Fibroblast of the aortic adventitia (primary cell): ENCODE measurements at regions not wholly inside any gene's neighbourhood (a gene's known extent, or its start where the extent isn't known, plus 50 kb on each side); places are given as distances from the start of the nearest gene placed in this dataset.
"Not testable (repeated sequence)": the region's sequence is repeated elsewhere in the genome, so short reads cannot be mapped to it uniquely, and the experiment has no call there.

Experiments used
- DNase-seq: peaks from one replicate; pipeline ENCODE4 v3.0.0-alpha.2; 2010; ENCODE audit warnings: low read depth
- H3K4me3 ChIP-seq: 2 replicates; pipeline ENCODE4 v1.5.1; 2011; ENCODE audit warnings: low read depth, mild to moderate bottlenecking, control low read depth, low read length, moderate library complexity
- TF ChIP-seq, protein P1 (sequence below): IDR thresholded peaks from 2 replicates; pipeline ENCODE4 v1.5.1; 2011; ENCODE audit warnings: mild to moderate bottlenecking, low read length, control low read depth, inconsistent platforms; ENCODE audit not compliant: insufficient read depth

DNA sequence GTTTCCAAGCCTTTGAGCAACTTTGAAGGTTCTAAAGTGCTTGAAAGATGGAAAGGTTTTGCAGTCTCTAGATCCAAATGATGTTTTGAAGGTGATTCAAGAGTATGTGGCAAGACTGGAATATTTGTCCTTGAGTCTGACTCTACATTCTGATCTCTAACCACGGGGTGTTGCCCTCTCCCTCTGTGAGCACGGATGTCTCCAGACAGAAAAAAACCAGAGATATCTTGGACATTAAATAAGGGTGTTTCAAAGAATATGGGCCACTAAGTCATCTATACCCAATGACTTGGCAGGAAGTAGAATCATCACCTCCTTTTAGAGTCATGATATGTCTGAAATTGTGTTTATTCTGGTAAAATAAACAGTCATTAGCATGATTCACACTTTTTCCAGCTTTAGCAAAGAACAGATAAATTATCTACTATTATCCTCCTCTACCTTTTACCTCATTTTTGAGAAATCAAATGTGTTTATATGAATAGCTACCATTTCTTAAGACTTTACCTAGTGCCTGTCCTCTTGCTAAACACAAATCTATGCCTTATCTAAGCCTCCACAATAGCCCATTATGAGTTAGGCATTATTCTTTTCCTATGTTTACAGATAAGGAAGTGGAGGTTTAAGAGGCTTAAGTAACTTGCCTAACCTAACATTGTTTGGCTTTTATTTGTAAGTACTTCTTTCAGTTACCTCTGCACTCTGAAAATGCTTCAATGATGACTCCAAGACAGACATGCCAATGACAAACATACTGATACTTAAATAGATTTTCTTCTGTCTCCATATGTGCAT lies 384.4 kb downstream of the BMP2 start:
- no peak overlapping the region for H3K4me3 ChIP-seq
- peak; percentile 61 for DNase-seq
- TF ChIP-seq, protein P1, sequence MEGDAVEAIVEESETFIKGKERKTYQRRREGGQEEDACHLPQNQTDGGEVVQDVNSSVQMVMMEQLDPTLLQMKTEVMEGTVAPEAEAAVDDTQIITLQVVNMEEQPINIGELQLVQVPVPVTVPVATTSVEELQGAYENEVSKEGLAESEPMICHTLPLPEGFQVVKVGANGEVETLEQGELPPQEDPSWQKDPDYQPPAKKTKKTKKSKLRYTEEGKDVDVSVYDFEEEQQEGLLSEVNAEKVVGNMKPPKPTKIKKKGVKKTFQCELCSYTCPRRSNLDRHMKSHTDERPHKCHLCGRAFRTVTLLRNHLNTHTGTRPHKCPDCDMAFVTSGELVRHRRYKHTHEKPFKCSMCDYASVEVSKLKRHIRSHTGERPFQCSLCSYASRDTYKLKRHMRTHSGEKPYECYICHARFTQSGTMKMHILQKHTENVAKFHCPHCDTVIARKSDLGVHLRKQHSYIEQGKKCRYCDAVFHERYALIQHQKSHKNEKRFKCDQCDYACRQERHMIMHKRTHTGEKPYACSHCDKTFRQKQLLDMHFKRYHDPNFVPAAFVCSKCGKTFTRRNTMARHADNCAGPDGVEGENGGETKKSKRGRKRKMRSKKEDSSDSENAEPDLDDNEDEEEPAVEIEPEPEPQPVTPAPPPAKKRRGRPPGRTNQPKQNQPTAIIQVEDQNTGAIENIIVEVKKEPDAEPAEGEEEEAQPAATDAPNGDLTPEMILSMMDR = no peak

- TF ChIP-seq, protein P1 = no peak
- H3K4me3 ChIP-seq = no peak overlapping the region
- no peak for DNase-seq
These were observed 387.8 kb downstream of the BMP2 start for GRCh38 chr20:7155282-7155681.

- no peak overlapping the region for H3K4me3 ChIP-seq
- TF ChIP-seq, protein P1 = no peak
- no peak for DNase-seq
These were observed 388.3 kb downstream of the BMP2 start for GRCh38 chr20:7155794-7156193.

- H3K4me3 ChIP-seq = no peak overlapping the region
- peak; percentile 17 for DNase-seq
- TF ChIP-seq, protein P1 = no peak
These were observed 392.4 kb downstream of the BMP2 start for GRCh38 chr20:7159903-7160302.

DNA sequence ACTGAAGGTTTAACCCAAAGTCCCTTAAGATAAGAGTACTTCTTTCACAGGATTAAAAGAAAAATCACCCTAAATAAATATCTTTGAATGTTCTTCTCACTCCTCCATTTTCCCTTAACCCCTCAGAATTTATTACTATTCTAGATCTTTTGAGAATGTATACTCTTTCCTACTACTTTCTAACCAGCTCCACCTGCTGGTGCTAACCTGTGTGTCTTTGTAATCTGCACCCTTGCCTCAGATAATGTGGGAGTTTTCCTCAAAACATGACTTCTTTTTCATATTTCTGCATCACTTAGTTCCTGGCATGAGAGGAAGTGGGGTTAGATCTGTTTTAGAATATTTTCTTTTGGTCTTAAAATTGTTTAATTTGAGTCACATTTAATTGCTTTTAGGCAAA lies 394.2 kb downstream of the BMP2 start:
- TF ChIP-seq, protein P1 = peak; percentile 48
- H3K4me3 ChIP-seq = no peak overlapping the region
- peak; percentile 36 for DNase-seq

DNA sequence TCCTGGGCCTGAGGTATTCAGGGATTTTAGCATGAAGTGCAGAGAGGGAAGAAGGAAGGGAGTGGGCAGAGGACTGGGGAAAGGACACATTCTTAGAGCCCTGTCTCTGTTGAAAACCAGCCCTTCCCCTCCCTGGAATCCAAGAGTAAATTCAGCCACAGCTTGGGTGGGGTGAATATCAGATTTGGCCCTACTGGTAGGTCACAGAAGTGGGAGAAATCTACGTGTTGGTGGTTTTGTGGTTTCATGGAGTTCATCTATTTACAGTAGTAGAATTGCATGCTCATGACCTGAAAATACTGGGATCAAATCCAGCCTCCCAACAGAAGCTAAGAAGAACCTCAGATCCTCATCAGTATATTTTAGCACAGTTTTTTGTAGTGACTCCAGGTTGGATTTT lies 404.4 kb downstream of the BMP2 start:
- H3K4me3 ChIP-seq = no peak overlapping the region
- peak; percentile 82 for DNase-seq
- TF ChIP-seq, protein P1 = peak; percentile 14

DNA sequence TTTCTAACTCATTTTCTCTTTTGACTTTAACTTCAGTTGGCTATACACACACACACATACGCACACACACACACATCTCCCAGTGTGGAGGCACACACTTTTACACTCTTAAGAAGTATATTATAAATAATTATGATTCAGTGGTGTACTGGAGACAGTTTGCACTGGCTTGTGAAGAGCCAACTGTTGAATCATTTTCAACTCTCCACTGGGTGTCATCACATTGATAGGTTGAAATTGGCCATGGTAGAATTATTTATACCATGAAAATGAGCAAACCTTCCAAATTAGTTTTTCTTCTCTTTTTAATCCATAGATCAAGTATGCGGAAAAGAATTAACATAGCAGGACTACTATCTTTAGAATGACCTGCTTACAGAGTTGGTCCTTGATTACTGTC lies 407.1 kb downstream of the BMP2 start:
- TF ChIP-seq, protein P1 = no peak
- no peak overlapping the region for H3K4me3 ChIP-seq
- no peak for DNase-seq

GRCh38 chr20:7175827-7176226 lies 408.3 kb downstream of the BMP2 start:
- not testable (repeated sequence) for H3K4me3 ChIP-seq, DNase-seq
